CD14-positive monocyte (primary cell): ENCODE measurements at regions not wholly inside any gene's neighbourhood (a gene's known extent, or its start where the extent isn't known, plus 50 kb on each side); places are given as distances from the start of the nearest gene placed in this dataset.

ENCODE experiments used
- DNase-seq, 3 donors: peaks; one replicate each; pipeline ENCODE4 v3.0.0-alpha.2; 2011 to 2022
- H2AFZ ChIP-seq: 2 replicates; pipeline ENCODE4 v1.6.0; 2012; ENCODE audit warnings: mild to moderate bottlenecking, low read depth, low read length, inconsistent platforms; ENCODE audit not compliant: insufficient read depth, poor library complexity, severe bottlenecking
- H3K27ac ChIP-seq, 2 donors: 1 replicate in 1 of 2; 2 replicates in 1 of 2; pipeline ENCODE4 v1.5.1; 2012 to 2013; ENCODE audit warnings: low read length in 2 of 2, control low read depth in 1 of 2, inconsistent platforms in 1 of 2, low read depth in 1 of 2, mild to moderate bottlenecking in 1 of 2
- H3K27me3 ChIP-seq, 2 donors: one replicate each; pipeline versions ENCODE4 v1.6.0 to v1.6.1; 2011 to 2013; ENCODE audit warnings: low read length in 2 of 2; ENCODE audit not compliant: control insufficient read depth in 2 of 2, insufficient read depth in 2 of 2
- H3K36me3 ChIP-seq, 2 donors: replicated peaks in 1 of 2; 1 replicate in 1 of 2; 2 replicates in 1 of 2; pipeline versions ENCODE4 v1.5.1 to v1.6.1; 2012 to 2013; ENCODE audit warnings: low read length in 2 of 2, control low read depth in 1 of 2, inconsistent platforms in 1 of 2, mild to moderate bottlenecking in 1 of 2; ENCODE audit not compliant: insufficient read depth in 2 of 2, control insufficient read depth in 1 of 2
- H3K4me1 ChIP-seq, 2 donors: 1 replicate in 1 of 2; 2 replicates in 1 of 2; pipeline versions ENCODE4 v1.5.1 to v1.6.1; 2012 to 2013; ENCODE audit warnings: low read length in 2 of 2, control low read depth in 1 of 2, inconsistent platforms in 1 of 2, mild to moderate bottlenecking in 1 of 2, moderate library complexity in 1 of 2; ENCODE audit not compliant: insufficient read depth in 2 of 2, control insufficient read depth in 1 of 2
- H3K4me2 ChIP-seq: replicated peaks from 2 replicates; pipeline ENCODE3; 2012; ENCODE audit warnings: low read length, moderate library complexity, mild to moderate bottlenecking; ENCODE audit not compliant: poor library complexity, severe bottlenecking; ENCODE audit errors: extremely low read depth
- H3K4me3 ChIP-seq, 3 experiments: fragments of 200-600 bp in 1 of 3; sonication (generic) in 1 of 3; replicated peaks in 1 of 3; 1 replicate in 2 of 3; 2 replicates in 1 of 3; pipeline ENCODE4 v1.5.1; 2011 to 2013; ENCODE audit warnings: low read length in 3 of 3, mild to moderate bottlenecking in 3 of 3, control low read depth in 2 of 3, low read depth in 2 of 3, inconsistent platforms in 1 of 3, moderate library complexity in 1 of 3
- H3K79me2 ChIP-seq: 2 replicates; pipeline ENCODE4 v1.6.0; 2012; ENCODE audit warnings: mild to moderate bottlenecking, control low read depth, inconsistent platforms, low read length, moderate library complexity; ENCODE audit not compliant: insufficient read depth
- H3K9ac ChIP-seq: 2 replicates; pipeline ENCODE4 v1.6.0; 2017; ENCODE audit warnings: low read length, mild to moderate bottlenecking; ENCODE audit not compliant: insufficient read depth, poor library complexity, severe bottlenecking
- H3K9me3 ChIP-seq, 2 donors: replicated peaks in 1 of 2; 1 replicate in 1 of 2; 2 replicates in 1 of 2; pipeline versions ENCODE4 v1.5.1 to v1.6.1; 2012 to 2013; ENCODE audit warnings: low read length in 2 of 2, control low read depth in 1 of 2; ENCODE audit not compliant: control insufficient read depth in 1 of 2, insufficient read depth in 1 of 2
- H4K20me1 ChIP-seq: 2 replicates; pipeline ENCODE4 v1.6.0; 2012; ENCODE audit warnings: mild to moderate bottlenecking, low read length, control low read depth, moderate library complexity; ENCODE audit not compliant: insufficient read depth
- H3K27ac Mint-ChIP-seq, 7 donors: one replicate each; pipeline ENCODE4 v1.8.0; 2020; ENCODE audit warnings: mild to moderate bottlenecking in 7 of 7, mixed read lengths in 7 of 7, moderate library complexity in 6 of 7, inconsistent platforms in 2 of 7
- H3K27me3 Mint-ChIP-seq, 3 donors: one replicate each; pipeline ENCODE4 v1.8.0; 2021 to 2022; ENCODE audit warnings: low read depth in 3 of 3, mild to moderate bottlenecking in 3 of 3, mixed read lengths in 3 of 3, moderate library complexity in 3 of 3, inconsistent platforms in 1 of 3
- H3K36me3 Mint-ChIP-seq, 2 donors: one replicate each; pipeline ENCODE4 v1.8.0; 2020; ENCODE audit warnings: mixed read lengths in 2 of 2, inconsistent platforms in 1 of 2, mild to moderate bottlenecking in 1 of 2
- H3K4me1 Mint-ChIP-seq: one replicate; pipeline ENCODE4 v1.8.0; 2020; ENCODE audit warnings: mild to moderate bottlenecking, mixed read lengths
- H3K4me3 Mint-ChIP-seq, 2 donors: one replicate each; pipeline ENCODE4 v1.8.0; 2020; ENCODE audit warnings: mild to moderate bottlenecking in 2 of 2, mixed read lengths in 2 of 2, moderate library complexity in 1 of 2
- H3K9me3 Mint-ChIP-seq, 7 donors: one replicate each; pipeline ENCODE4 v1.8.0; 2020 to 2022; ENCODE audit warnings: mixed read lengths in 7 of 7, mild to moderate bottlenecking in 6 of 7, moderate library complexity in 6 of 7, inconsistent platforms in 2 of 7
- WGBS: methylation state at CpG from one replicate; pipeline ENCODE4 v1.1.5; 2013; ENCODE audit warnings: missing lambda C conversion rate; ENCODE audit not compliant: insufficient coverage; 5-methylcytosine and 5-hydroxymethylcytosine counted together
- intact Hi-C, 2 donors: fragments of 100-400 bp; cut with micrococcal nuclease; formaldehyde crosslinking; loops; one replicate each; pipeline versions ENCODE4 v1.15.0 to v1.15.1; 2023
- TF ChIP-seq, protein P1 (sequence below): fragments of 200-600 bp; IDR thresholded peaks from one replicate; pipeline ENCODE4 v1.8.0; 2022; ENCODE audit warnings: antibody characterized with exemption, mild to moderate bottlenecking

GRCh38 chr4:128587382-128587781 is 222.1 kb upstream of the JADE1 start:
- Histone ChIP-seq H3K4me3 (no peak overlapping the region), H3K79me2 (no peaks in the 10 kb centered on the region), H4K20me1 (no peaks in the 10 kb centered on the region), H3K27me3 (no peaks in the 10 kb centered on the region), H3K4me2 (no peak overlapping the region), H3K36me3 (no peaks in the 10 kb centered on the region), H3K9ac (no peak overlapping the region), H3K4me1 (no peaks in the 10 kb centered on the region), H2AFZ (no peak overlapping the region), H3K27ac (no peak overlapping the region), H3K9me3 (no peaks in the 10 kb centered on the region)
- peaks cover 1 to 4% (median 2%) of the 10 kb centered on the region in 3 donors for H3K27me3 Mint-ChIP-seq
- TF ChIP-seq, protein P1, sequence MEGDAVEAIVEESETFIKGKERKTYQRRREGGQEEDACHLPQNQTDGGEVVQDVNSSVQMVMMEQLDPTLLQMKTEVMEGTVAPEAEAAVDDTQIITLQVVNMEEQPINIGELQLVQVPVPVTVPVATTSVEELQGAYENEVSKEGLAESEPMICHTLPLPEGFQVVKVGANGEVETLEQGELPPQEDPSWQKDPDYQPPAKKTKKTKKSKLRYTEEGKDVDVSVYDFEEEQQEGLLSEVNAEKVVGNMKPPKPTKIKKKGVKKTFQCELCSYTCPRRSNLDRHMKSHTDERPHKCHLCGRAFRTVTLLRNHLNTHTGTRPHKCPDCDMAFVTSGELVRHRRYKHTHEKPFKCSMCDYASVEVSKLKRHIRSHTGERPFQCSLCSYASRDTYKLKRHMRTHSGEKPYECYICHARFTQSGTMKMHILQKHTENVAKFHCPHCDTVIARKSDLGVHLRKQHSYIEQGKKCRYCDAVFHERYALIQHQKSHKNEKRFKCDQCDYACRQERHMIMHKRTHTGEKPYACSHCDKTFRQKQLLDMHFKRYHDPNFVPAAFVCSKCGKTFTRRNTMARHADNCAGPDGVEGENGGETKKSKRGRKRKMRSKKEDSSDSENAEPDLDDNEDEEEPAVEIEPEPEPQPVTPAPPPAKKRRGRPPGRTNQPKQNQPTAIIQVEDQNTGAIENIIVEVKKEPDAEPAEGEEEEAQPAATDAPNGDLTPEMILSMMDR, result no peak
- no peak overlapping the region for H3K4me3 Mint-ChIP-seq
- DNase-seq, result no peak
- H3K4me1 Mint-ChIP-seq, result no peaks in the 10 kb centered on the region
- no peak overlapping the region for H3K27ac Mint-ChIP-seq
- H3K9me3 Mint-ChIP-seq, result peaks cover 0 to 3% (median 0%) of the 10 kb centered on the region in 7 donors
- intact Hi-C loops, result no loop called here
- WGBS, result 100% methylated on average over 3 of the region's 5 CpGs
- H3K36me3 Mint-ChIP-seq, result no peaks in the 10 kb centered on the region

DNA sequence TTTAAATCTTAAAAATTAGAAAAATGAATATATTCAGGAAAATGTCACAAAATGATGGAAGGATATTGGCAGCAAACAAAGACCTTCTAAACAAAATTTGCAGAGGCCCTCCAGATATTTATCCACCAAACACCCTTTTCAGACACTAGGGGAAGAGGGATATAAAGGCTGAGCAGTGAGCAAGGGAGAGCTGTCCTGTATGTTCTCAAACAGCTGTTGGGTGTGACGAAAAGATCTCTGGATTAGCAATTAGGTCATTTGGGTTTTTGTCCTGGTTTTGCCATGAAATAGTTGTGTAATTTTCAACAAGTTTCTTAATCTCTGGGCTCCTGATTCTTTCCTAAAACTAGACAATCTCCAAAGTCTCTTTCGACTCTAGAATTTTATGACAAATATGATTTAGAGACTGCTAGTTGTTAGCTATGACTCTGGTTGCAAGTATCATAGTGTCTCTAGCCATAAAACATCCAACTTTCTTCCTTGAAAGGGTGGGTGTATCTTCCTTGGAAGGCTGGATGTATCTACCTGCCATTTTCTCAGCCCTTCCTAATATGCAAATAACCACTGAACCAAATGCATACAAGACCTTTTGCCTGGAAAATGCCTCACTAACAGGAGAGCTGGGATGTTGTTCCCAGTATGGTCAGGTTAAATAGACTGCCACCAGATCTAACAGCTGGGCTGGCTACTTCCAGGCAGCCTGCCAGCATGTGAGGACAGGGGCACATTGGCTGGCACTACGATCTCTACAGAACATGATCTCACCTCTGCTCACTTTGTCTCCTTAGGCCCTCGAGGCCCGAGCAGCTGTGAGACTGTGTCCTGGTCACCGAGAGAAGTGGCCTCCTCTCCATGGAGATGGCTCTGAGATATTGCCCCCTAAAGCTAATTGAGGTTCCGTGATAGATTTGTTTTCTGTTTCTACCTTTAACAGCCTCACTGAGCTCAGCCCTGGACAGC is 225.5 kb upstream of the JADE1 start:
- peaks cover 1 to 4% (median 3%) of the 10 kb centered on the region in 3 donors for H3K27me3 Mint-ChIP-seq
- WGBS, result 100% methylated on average over 2 of the region's 7 CpGs
- Histone ChIP-seq H2AFZ (no peak overlapping the region), H3K36me3 (no peaks in the 10 kb centered on the region), H3K4me3 (no peak overlapping the region), H4K20me1 (no peaks in the 10 kb centered on the region), H3K27ac (no peak overlapping the region), H3K9me3 (no peaks in the 10 kb centered on the region), H3K27me3 (no peaks in the 10 kb centered on the region), H3K79me2 (no peaks in the 10 kb centered on the region), H3K9ac (no peak overlapping the region), H3K4me2 (no peak overlapping the region), H3K4me1 (no peaks in the 10 kb centered on the region)
- H3K9me3 Mint-ChIP-seq, result peaks cover 0 to 2% (median 0%) of the 10 kb centered on the region in 7 donors
- intact Hi-C loops, result no loop called here
- no peak for DNase-seq
- TF ChIP-seq, protein P1, result no peak
- no peaks in the 10 kb centered on the region for H3K36me3 Mint-ChIP-seq
- no peaks in the 10 kb centered on the region for H3K4me1 Mint-ChIP-seq
- no peak overlapping the region for H3K4me3 Mint-ChIP-seq
- no peak overlapping the region for H3K27ac Mint-ChIP-seq
